ENCODE measurements at regions not wholly inside any gene's neighbourhood (a gene's known extent, or its start where the extent isn't known, plus 50 kb on each side); places are given as distances from the start of the nearest gene placed in this dataset.

- TF ChIP-seq CHD1 (IDR thresholded peaks at IDR 0.05; ENCODE audit: low read depth, low read length) (no peak), SP4 (IDR thresholded peaks at IDR 0.05; ENCODE audit: low read length) (no peak), SIX5 (IDR thresholded peaks at IDR 0.05; ENCODE audit: low read depth, low read length) (no peak), TEAD4 (IDR thresholded peaks at IDR 0.05; ENCODE audit: low read depth, low read length) (no peak), TAF7 (optimal IDR thresholded peaks at IDR 0.05; ENCODE audit: borderline replicate concordance, low read depth, low read length) (no peak), SIN3A (conservative IDR thresholded peaks at IDR 0.05 in 1 of 2, IDR thresholded peaks at IDR 0.05 in 1 of 2; ENCODE audit: low read depth in 1 of 2, low read length in 2 of 2) (no peak), CBX8 (IDR thresholded peaks at IDR 0.05; ENCODE audit: borderline replicate concordance, low read depth, low read length) (no peak), HDAC2 (IDR thresholded peaks at IDR 0.05; ENCODE audit: borderline replicate concordance in 1 of 2, low read depth in 2 of 2, low read length in 2 of 2) (no peak)
These were observed 134.4 kb upstream of the PTBP2 start (continued) for GRCh38 chr1:96587222-96587621.

Measured in H1 (cell line).